ENCODE measurements at regions not wholly inside any gene's neighbourhood (a gene's known extent, or its start where the extent isn't known, plus 50 kb on each side); places are given as distances from the start of the nearest gene placed in this dataset.

DNA sequence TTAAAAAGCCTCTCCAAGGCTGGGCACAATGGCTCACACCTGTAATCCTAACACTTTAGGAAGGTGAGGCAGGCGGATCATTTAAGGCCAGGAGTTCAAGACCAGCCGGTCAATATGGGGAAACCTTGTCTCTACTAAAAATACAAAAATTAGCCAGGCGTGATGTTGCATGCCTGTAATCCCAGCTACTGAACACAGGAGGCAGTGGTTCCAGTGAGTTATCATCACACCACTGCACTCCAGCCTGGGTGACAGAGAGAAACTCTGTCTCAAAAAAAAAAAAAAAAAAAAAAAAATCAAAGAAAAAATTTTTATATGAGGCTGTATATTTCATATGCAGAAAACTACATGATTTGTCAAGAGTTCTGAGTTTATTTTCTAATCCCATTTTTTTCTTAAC is 1107.1 kb upstream of the TMPRSS15 start:
- H3K27ac ChIP-seq (ENCODE audit: low read depth, low read length), result no peak overlapping the region
- ChIA-PET CTCF (no interaction called here), POLR2A (no interaction called here)
- H3K4me3 ChIP-seq (ENCODE audit: low read depth, low read length), result no peak overlapping the region
- H3K9me3 ChIP-seq (ENCODE audit: control insufficient read depth, insufficient read depth, low read length), result peaks cover 29% of the 10 kb centered on the region
- no peak for TF ChIP-seq CTCF (IDR thresholded peaks at IDR 0.05; ENCODE audit: low read depth, low read length)
- no peaks in the 10 kb centered on the region for H3K27me3 ChIP-seq (ENCODE audit: control insufficient read depth, insufficient read depth, low read length)
- no peak for DNase-seq (ENCODE audit: low read depth, low spot score)

GRCh38 chr21:19522381-19522780 is 1118.8 kb upstream of the TMPRSS15 start:
- no peak for TF ChIP-seq CTCF (IDR thresholded peaks at IDR 0.05; ENCODE audit: low read depth, low read length)
- Histone ChIP-seq H3K4me3 (ENCODE audit: low read depth, low read length) (no peak overlapping the region), H3K27ac (ENCODE audit: low read depth, low read length) (no peak overlapping the region), H3K9me3 (ENCODE audit: control insufficient read depth, insufficient read depth, low read length) (peaks cover 6% of the 10 kb centered on the region; the same call in 1 of the 2 replicates), H3K27me3 (ENCODE audit: control insufficient read depth, insufficient read depth, low read length) (no peaks in the 10 kb centered on the region)
- ChIA-PET CTCF (no interaction called here), POLR2A (no interaction called here)
- DNase-seq (ENCODE audit: low read depth, low spot score), result no peak

- no peak for TF ChIP-seq CTCF (IDR thresholded peaks at IDR 0.05; ENCODE audit: low read depth, low read length)
- no peak overlapping the region for H3K27ac ChIP-seq (ENCODE audit: low read depth, low read length)
- POLR2A ChIA-PET, result no interaction called here
- DNase-seq (ENCODE audit: low read depth, low spot score), result no peak
- CTCF ChIA-PET, result no interaction called here
- H3K9me3 ChIP-seq (ENCODE audit: control insufficient read depth, insufficient read depth, low read length), result peaks cover 6% of the 10 kb centered on the region; the same call in 1 of the 2 replicates
- H3K27me3 ChIP-seq (ENCODE audit: control insufficient read depth, insufficient read depth, low read length), result no peaks in the 10 kb centered on the region
- no peak overlapping the region for H3K4me3 ChIP-seq (ENCODE audit: low read depth, low read length)
These were observed 1119.5 kb upstream of the TMPRSS15 start for GRCh38 chr21:19523061-19523460.

DNA sequence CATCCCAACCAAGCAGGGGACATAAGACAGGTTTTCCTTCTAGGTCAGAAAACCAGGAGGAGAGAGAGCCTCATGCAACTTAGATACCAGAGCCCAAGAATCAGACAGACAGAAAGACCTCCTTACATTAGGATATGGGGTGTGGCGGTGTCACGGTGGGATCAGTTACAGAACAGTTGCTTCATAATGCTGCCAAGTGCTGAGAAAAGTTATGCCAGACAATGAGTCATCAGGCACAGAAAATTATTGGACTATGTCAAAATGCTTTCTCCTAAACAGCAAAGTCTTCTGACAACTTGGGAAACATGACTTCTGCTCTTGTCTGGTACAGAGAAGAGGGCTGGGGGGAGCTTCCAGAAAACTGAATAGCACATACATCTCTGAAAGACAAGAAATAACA is 1120.2 kb upstream of the TMPRSS15 start:
- H3K4me3 ChIP-seq (ENCODE audit: low read depth, low read length), result no peak overlapping the region
- no peak for DNase-seq (ENCODE audit: low read depth, low spot score)
- no peak for TF ChIP-seq CTCF (IDR thresholded peaks at IDR 0.05; ENCODE audit: low read depth, low read length)
- H3K27ac ChIP-seq (ENCODE audit: low read depth, low read length), result no peak overlapping the region
- H3K9me3 ChIP-seq (ENCODE audit: control insufficient read depth, insufficient read depth, low read length), result peaks cover 6% of the 10 kb centered on the region; the same call in 1 of the 2 replicates
- CTCF ChIA-PET, result no interaction called here
- H3K27me3 ChIP-seq (ENCODE audit: control insufficient read depth, insufficient read depth, low read length), result no peaks in the 10 kb centered on the region
- POLR2A ChIA-PET, result no interaction called here

DNA sequence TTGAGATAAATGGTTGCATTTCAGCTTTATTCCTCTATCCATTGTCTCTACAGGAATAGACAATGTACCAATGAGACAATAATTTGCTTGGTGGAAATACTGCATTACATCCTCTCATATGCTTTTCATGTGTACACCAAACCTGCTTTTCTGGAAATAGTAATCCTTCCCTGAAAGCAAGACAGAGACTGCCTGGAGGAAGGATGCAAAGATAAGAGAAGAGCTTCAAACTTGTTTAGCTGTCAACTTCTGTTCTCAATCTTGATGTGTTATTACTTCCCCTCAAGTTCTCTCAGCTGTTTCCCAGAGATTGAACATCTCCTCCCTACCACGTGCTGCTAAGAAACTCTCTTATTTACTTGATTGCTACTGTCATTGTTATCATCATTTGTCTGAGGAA is 1125.4 kb upstream of the TMPRSS15 start:
- CTCF ChIA-PET, result no interaction called here
- H3K27me3 ChIP-seq (ENCODE audit: control insufficient read depth, insufficient read depth, low read length), result no peaks in the 10 kb centered on the region
- DNase-seq (ENCODE audit: low read depth, low spot score), result no peak
- no peak overlapping the region for H3K27ac ChIP-seq (ENCODE audit: low read depth, low read length)
- POLR2A ChIA-PET, result no interaction called here
- TF ChIP-seq CTCF (IDR thresholded peaks at IDR 0.05; ENCODE audit: low read depth, low read length), result no peak
- H3K9me3 ChIP-seq (ENCODE audit: control insufficient read depth, insufficient read depth, low read length), result peaks cover 5% of the 10 kb centered on the region; the same call in 1 of the 2 replicates
- no peak overlapping the region for H3K4me3 ChIP-seq (ENCODE audit: low read depth, low read length)

Measured in AG04450 (cell line).